ENCODE measurements at regions not wholly inside any gene's neighbourhood (a gene's known extent, or its start where the extent isn't known, plus 50 kb on each side); places are given as distances from the start of the nearest gene placed in this dataset.

DNA sequence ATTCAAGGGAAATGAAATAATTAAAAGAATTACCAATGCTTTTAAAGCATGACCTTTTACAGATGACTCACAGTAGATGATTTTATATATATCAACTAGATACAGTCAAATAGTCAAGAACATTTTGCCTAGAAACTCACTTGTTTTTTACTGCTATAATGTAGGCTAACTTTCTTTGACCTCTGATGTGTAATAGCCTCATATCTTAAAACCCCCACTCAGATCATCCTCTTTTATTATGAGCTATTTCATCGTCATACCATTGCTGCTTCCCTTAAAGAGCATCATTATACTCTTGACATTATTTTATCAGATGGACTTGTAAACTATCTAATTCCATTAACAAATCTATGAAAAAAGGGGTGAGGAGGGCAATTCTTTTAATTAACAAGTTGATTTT, 355.9 kb upstream of the AGA start (continued):
- no peak for TF ChIP-seq TCF7L2 (IDR thresholded peaks at IDR 0.05; ENCODE audit: borderline replicate concordance, extremely low read depth, insufficient read depth, insufficient read length)
- TF ChIP-seq ELF1 (IDR thresholded peaks at IDR 0.05; ENCODE audit: borderline replicate concordance, low read depth), result no peak
- no peak for TF ChIP-seq CBX3 (IDR thresholded peaks at IDR 0.05; ENCODE audit: low read depth)
- no peak for TF ChIP-seq SRF (IDR thresholded peaks at IDR 0.05; ENCODE audit: low read depth)
- no peak for TF ChIP-seq EZH2 (IDR thresholded peaks at IDR 0.05)

DNA sequence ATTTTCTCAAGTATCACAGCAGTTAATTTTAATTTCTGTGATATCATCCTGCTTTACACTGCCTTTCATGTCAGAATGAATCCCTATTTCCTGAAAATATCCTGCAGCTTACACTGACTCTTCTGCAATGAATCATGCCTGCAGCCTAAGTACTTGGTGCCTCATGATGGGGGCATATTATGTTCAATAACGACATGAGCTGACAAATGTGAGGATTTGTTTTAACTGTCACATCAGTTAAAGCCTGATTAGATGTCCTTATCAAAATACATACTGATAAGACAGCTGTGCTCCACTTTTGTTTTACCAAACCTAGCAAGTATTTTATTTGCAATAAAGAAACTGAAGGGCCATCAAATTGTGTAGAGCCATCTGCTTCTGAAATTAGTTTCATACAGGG, 359.9 kb upstream of the AGA start:
- ATAC-seq (no peak), DNase-seq (ENCODE audit: low read depth, low spot score) (no peak)
- Histone ChIP-seq H2AFZ (ENCODE audit: low read depth, low read length, poor library complexity, severe bottlenecking) (no peak overlapping the region), H4K20me1 (ENCODE audit: insufficient read depth) (no peaks in the 10 kb centered on the region), H3K27ac (ENCODE audit: low read depth, low read length) (no peak overlapping the region), H3K4me3 (replicated peaks in 1 of 2; ENCODE audit: low read depth in 1 of 2, low read length in 2 of 2) (no peak overlapping the region), H3K9me3 (ENCODE audit: control insufficient read depth in 1 of 2, insufficient read depth in 1 of 2, low read depth in 1 of 2, low read length in 2 of 2) (no peaks in the 10 kb centered on the region), H3K4me1 (ENCODE audit: control insufficient read depth in 1 of 2, insufficient read depth in 2 of 2, low read length in 2 of 2) (no peaks in the 10 kb centered on the region), H3K36me3 (ENCODE audit: control insufficient read depth in 1 of 2, insufficient read depth in 2 of 2, low read length in 2 of 2) (no peaks in the 10 kb centered on the region), H3K9me2 (ENCODE audit: insufficient read depth) (no peaks in the 10 kb centered on the region), H3K9ac (ENCODE audit: low read length) (no peak overlapping the region), H3K27me3 (ENCODE audit: insufficient read depth, low read length) (no peaks in the 10 kb centered on the region), H3K4me2 (ENCODE audit: low read length) (no peak overlapping the region), H3K79me2 (ENCODE audit: insufficient read depth, low read length) (no peaks in the 10 kb centered on the region)
- no TSS peak for BruUV-seq (replicated peaks)
- intact Hi-C loops (cut with micrococcal nuclease), result no loop called here
- ChIA-PET RAD21 (ENCODE audit: low non-redundant PET in 1 of 2, low total read pairs in 2 of 2, uncharacterized antibody in 2 of 2, unreplicated experiment in 2 of 2) (no interaction called here), CTCF (no interaction called here), POLR2A (no interaction called here)
- TF ChIP-seq SRF (IDR thresholded peaks at IDR 0.05; ENCODE audit: low read depth) (no peak), EZH2phosphoT487 (IDR thresholded peaks at IDR 0.05; ENCODE audit: borderline replicate concordance) (no peak), CEBPB (IDR thresholded peaks at IDR 0.05; ENCODE audit: low read depth) (no peak), CBX3 (IDR thresholded peaks at IDR 0.05; ENCODE audit: low read depth) (no peak), ZNF274 (IDR thresholded peaks at IDR 0.05; ENCODE audit: low read depth, low read length) (no peak), JUND (IDR thresholded peaks at IDR 0.05) (no peak), POLR2A (IDR thresholded peaks at IDR 0.05; ENCODE audit: borderline replicate concordance, extremely low read depth, insufficient read depth, insufficient read length) (no peak), YY1 (IDR thresholded peaks at IDR 0.05; ENCODE audit: extremely low read depth, insufficient replicate concordance, low read depth, low read length) (no peak), TCF7L2 (IDR thresholded peaks at IDR 0.05; ENCODE audit: borderline replicate concordance, extremely low read depth, insufficient read depth, insufficient read length) (no peak), RAD21 (IDR thresholded peaks at IDR 0.05; ENCODE audit: low read depth) (no peak), EZH2 (IDR thresholded peaks at IDR 0.05) (no peak), POLR2AphosphoS5 (IDR thresholded peaks at IDR 0.05; ENCODE audit: low read depth, low read length) (no peak), ELF1 (IDR thresholded peaks at IDR 0.05; ENCODE audit: borderline replicate concordance, low read depth) (no peak), EGR1 (IDR thresholded peaks at IDR 0.05; ENCODE audit: low read depth) (no peak)
- TF ChIP-seq, protein P1, sequence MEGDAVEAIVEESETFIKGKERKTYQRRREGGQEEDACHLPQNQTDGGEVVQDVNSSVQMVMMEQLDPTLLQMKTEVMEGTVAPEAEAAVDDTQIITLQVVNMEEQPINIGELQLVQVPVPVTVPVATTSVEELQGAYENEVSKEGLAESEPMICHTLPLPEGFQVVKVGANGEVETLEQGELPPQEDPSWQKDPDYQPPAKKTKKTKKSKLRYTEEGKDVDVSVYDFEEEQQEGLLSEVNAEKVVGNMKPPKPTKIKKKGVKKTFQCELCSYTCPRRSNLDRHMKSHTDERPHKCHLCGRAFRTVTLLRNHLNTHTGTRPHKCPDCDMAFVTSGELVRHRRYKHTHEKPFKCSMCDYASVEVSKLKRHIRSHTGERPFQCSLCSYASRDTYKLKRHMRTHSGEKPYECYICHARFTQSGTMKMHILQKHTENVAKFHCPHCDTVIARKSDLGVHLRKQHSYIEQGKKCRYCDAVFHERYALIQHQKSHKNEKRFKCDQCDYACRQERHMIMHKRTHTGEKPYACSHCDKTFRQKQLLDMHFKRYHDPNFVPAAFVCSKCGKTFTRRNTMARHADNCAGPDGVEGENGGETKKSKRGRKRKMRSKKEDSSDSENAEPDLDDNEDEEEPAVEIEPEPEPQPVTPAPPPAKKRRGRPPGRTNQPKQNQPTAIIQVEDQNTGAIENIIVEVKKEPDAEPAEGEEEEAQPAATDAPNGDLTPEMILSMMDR (IDR thresholded peaks at IDR 0.05 in 2 of 3, conservative IDR thresholded peaks at IDR 0.05 in 1 of 3; ENCODE audit: borderline replicate concordance in 1 of 3, insufficient read depth in 1 of 3, low read depth in 2 of 3, low read length in 2 of 3), result no peak
- TF ChIP-seq, protein P2, sequence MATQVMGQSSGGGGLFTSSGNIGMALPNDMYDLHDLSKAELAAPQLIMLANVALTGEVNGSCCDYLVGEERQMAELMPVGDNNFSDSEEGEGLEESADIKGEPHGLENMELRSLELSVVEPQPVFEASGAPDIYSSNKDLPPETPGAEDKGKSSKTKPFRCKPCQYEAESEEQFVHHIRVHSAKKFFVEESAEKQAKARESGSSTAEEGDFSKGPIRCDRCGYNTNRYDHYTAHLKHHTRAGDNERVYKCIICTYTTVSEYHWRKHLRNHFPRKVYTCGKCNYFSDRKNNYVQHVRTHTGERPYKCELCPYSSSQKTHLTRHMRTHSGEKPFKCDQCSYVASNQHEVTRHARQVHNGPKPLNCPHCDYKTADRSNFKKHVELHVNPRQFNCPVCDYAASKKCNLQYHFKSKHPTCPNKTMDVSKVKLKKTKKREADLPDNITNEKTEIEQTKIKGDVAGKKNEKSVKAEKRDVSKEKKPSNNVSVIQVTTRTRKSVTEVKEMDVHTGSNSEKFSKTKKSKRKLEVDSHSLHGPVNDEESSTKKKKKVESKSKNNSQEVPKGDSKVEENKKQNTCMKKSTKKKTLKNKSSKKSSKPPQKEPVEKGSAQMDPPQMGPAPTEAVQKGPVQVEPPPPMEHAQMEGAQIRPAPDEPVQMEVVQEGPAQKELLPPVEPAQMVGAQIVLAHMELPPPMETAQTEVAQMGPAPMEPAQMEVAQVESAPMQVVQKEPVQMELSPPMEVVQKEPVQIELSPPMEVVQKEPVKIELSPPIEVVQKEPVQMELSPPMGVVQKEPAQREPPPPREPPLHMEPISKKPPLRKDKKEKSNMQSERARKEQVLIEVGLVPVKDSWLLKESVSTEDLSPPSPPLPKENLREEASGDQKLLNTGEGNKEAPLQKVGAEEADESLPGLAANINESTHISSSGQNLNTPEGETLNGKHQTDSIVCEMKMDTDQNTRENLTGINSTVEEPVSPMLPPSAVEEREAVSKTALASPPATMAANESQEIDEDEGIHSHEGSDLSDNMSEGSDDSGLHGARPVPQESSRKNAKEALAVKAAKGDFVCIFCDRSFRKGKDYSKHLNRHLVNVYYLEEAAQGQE (IDR thresholded peaks at IDR 0.05; ENCODE audit: low read depth), result no peak
- TF ChIP-seq, protein P3, sequence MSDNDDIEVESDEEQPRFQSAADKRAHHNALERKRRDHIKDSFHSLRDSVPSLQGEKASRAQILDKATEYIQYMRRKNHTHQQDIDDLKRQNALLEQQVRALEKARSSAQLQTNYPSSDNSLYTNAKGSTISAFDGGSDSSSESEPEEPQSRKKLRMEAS (IDR thresholded peaks at IDR 0.05), result no peak
- TF ChIP-seq, protein P4, sequence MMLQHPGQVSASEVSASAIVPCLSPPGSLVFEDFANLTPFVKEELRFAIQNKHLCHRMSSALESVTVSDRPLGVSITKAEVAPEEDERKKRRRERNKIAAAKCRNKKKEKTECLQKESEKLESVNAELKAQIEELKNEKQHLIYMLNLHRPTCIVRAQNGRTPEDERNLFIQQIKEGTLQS (IDR thresholded peaks at IDR 0.05), result no peak

Data from HCT116 (cell line).